ENCODE measurements at regions not wholly inside any gene's neighbourhood (a gene's known extent, or its start where the extent isn't known, plus 50 kb on each side); places are given as distances from the start of the nearest gene placed in this dataset.
"Not testable (repeated sequence)": the region's sequence is repeated elsewhere in the genome, so short reads cannot be mapped to it uniquely, and the experiment has no call there.

DNA sequence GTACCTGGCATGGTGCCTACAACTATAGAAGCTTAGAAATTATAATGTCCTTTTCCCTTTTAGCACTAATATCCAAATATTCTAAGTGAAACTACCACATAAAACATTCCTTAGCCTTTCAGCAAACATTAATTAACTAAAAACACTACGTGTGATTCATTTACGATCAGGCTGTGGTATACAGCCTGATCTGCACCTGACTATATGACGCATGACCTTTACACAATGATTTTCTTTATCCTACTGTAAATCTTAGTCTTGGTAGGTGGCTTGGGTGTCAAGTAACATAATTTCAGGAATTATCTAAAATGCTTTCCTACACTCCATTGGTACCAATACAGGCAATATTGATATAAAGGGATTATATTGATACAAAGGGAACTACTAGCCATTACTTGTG, 686.7 kb downstream of the DTWD2 start:
- no peak for DNase-seq (ENCODE audit: low read depth in 1 of 2, low spot score in 1 of 2)

DNA sequence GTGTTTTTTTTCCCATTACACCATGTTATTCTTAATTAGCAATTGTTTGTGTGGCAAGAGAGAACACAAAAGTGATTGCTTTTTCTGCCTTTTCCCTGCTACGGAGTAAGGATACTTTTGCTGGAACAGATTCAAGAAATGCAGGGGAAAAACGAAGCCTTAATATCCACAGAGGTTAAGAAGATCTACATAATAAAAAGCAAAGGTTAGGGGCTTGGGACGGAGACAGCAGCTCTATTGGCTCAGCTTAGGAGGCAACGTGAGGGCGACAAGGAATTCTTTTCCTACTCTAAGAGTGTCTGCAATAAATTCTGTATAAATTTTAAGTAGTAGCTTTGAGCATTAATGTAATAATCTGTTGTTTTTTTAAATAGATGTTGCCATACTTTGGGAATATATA, 693.3 kb downstream of the DTWD2 start:
- no peak for DNase-seq (ENCODE audit: low read depth in 1 of 2, low spot score in 1 of 2)

DNA sequence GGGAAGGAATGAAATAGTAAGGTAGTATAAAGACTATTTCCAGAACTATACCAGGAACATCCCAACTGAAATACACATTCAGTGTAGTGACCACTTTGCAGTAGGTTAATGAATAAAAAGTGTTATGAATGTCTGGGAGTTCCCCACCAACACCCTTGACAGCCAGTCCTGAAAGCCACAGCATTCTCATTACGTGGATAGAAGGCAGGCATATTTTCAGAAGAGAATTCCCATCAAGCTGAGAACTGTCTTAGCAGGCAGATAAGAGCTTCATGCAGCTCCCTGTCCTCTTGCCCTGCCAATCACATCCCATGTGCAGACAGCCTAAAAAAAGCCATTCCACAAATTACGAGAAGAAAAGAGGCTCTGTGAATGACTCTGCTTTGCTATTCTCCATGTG, 695.0 kb downstream of the DTWD2 start:
- DNase-seq (ENCODE audit: low read depth in 1 of 2, low spot score in 1 of 2) = no peak

DNA sequence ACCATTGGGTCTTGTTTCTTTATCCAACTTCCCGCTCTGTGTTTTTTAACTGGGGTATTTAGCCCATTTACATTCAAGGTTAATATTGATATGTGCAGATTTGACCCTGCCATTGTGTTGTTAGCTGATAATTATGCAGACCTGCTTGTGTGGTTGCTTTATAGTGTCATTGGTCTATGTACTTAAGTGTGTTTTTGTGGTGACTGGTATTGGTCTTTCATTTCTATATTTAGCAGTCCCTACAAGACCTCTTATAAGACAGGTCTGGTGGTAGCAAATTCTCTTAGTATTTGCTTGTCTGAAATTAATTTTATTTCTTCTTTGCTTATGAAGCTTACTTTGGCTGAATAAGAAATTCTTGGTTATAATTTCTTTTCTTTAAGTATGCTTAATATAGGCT, 698.1 kb downstream of the DTWD2 start:
- no peak for DNase-seq (ENCODE audit: low read depth in 1 of 2, low spot score in 1 of 2)

DNA sequence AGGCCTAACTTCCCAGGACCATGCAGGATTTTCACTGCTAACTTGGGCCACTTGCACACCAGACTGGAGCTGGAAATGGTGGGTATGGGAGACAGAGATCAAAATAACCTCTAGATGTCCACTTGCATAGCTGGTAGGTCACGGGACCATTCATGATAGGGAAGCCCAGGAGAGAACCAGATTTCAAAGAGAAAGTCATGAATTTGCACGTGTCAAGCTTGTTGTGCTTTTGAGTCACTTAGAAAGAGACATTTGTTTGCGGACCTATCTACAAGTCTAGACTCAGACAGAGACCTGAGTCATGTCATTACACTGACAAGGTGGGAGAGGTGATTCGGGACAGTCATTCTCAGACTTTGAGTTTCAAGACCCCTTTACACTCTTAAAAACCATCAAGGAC, 704.1 kb downstream of the DTWD2 start:
- DNase-seq (ENCODE audit: low read depth in 1 of 2, low spot score in 1 of 2) = not testable (repeated sequence)

DNA sequence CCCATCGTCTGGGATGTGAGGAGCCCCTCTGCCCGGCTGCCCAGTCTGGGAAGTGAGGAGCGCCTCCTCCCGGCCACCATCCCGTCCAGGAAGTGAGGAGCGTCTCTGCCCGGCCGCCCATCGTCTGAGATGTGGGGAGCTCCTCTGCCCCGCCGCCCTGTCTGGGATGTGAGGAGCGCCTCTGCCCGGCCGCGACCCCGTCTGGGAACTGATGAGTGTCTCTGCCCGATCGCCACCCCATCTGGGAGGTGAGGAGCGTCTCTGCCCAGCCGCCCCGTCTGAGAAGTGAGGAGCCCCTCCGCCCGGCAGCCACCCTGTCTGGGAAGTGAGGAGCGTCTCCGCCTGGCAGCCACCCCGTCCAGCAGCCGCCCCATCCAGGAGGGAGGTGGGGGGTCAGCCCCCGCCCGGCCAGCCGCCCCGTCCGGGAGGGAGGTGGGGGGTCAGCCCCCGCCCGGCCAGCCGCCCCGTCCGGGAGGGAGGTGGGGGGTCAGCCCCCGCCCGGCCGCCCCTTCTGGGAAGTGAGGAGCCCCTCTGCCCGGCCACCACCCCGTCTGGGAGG, 705.8 kb downstream of the DTWD2 start:
- not testable (repeated sequence) for DNase-seq (ENCODE audit: low read depth in 1 of 2, low spot score in 1 of 2)

DNA sequence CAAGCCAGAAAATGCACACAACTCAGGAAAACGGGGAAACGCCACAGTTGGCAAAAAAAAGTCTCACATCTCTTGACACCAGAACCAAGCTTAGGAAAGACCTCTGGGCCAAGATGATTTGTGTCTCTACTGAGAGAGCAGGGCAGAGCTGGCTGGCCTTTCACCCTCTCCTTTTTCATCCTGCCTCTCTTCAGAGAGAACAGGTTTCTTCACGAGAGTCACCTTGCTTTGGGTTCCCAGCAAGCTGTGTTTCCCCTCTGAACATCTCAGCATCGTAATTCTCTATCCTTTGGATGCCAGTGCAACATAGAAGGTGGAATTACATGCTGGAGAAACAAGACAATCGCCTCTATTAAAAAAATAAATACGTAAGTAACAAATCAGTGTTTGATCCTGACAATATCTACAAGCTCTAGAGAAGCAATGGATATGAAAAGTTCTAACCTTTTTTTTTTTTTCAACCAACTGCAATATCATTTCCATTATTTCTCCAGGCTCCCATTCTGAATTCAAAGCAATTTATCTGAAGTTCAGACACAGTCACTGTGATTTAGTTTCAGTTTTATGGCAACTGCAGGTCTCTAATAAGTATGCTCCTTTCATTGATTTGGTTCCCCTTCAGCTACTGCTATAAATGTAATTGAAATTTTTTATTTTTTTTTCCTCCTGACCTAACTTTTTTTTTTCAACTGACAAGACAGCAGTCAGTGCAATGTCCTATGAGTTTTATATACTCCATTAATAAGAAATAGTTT, 708.6 kb downstream of the DTWD2 start:
- DNase-seq (ENCODE audit: low read depth in 1 of 2, low spot score in 1 of 2) = no peak

DNA sequence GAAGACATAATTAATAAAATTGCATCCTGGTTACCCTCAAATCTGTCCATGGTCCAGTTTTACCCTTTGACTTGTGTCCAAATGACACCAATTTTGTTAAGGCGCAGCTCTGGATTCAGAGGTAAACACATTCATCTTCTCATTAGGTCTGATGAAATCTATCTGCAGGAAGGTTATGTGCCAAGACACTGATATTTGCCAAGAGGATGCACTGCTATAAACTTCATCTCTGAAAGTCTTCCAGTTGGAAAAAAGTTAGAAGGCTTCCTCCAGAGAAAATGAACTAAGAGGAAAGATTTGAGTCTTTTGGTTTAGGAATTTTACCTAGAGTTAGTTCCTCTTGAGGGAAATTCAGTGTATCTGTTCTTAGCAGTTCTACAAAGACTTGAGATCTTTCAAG, 717.8 kb downstream of the DTWD2 start:
- DNase-seq (ENCODE audit: low read depth in 1 of 2, low spot score in 1 of 2) = no peak

DNA sequence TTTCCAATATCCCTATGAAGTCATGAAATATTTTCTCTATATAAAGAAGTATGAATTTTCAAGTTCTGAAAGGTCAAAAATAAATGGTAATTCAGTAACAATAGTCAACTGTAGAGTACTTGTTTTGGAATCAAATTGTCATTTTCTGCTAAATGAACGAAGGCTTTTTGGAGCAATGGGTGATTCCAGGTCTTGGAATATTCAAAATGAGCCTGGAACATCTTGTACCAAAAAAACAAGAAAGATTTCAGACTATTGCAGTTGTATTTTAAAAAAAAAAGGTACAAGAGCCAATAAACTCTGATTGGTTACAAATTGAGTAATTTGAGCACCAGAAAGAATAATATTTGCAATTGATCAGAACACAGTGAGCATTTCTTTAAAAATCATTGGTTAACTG, 730.1 kb downstream of the DTWD2 start:
- DNase-seq (ENCODE audit: low read depth in 1 of 2, low spot score in 1 of 2) = no peak

DNA sequence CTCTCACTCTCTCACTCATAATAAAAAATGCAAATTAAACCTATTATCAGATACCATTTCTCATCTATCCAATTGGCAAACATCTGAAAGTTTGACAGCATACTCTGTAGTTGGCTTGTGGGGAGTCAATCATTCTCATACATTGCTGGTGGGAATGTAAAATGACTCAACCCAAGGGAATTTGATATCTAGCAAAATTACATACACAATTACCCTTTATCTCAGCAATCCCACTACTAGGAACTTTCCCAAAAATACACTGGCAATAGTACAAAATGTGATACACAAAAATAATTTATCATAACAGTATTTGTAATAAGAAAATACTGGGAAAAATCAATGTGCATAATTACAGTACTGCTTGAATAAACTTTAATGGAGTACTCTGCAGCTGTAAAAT, 731.3 kb downstream of the DTWD2 start:
- DNase-seq (ENCODE audit: low read depth in 1 of 2, low spot score in 1 of 2) = no peak

DNA sequence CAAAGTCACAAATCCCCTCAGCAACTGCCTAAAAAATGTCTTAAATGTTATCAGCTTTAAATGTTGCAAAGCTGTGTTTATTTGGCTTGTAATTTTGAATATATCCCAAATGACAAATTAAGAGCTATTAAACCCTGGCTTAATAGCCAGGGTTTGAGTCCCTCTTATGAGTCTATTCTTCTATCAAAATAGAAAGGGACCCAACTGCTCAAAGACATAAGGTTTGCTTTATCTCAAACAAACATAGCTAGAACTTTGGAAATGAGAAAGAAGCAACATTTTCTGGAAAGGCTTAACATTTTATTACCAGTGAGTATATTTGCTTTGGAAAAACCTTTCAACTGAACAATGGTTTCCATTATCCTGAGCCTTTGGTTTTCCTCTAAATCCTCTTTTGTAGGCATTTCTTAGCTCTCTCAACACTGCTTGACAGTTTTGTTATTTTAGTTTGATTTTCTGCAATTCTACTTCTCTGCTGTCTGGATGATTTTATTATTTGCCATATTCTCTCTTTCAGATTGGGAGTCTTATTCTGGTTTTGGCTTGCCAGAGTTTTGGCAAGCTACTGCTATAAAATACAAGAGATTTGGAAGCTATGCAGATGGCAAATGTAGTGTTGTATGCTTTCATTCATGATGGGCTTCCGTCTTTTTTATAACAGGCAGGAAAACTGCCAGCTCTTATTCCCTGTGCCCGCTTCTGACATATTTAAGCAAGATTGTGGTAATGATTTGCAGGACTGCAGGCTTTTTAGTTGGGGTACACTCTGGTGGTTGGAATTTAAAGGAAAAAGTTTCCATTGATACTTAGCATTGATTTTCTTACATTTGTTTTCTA, 734.9 kb downstream of the DTWD2 start:
- DNase-seq (ENCODE audit: low read depth in 1 of 2, low spot score in 1 of 2) = no peak

DNA sequence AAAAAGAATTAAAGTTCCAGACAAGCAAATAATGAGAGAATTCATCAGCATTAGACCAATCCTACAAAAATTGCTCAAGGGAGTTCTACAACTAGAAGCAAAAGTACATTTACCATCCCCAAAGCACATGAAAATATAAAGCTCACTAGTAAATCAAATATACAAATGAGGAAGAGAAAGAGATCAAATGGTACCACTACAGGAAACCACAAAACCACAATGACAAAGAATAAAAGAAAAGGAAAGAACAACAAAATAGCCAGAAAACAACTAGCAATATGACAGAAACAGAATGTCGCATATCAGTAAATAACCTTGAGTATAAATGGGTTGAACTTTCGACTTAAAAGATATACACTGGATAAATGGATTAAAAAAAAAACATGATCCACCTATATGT, 739.0 kb downstream of the DTWD2 start:
- DNase-seq (ENCODE audit: low read depth in 1 of 2, low spot score in 1 of 2) = no peak

DNA sequence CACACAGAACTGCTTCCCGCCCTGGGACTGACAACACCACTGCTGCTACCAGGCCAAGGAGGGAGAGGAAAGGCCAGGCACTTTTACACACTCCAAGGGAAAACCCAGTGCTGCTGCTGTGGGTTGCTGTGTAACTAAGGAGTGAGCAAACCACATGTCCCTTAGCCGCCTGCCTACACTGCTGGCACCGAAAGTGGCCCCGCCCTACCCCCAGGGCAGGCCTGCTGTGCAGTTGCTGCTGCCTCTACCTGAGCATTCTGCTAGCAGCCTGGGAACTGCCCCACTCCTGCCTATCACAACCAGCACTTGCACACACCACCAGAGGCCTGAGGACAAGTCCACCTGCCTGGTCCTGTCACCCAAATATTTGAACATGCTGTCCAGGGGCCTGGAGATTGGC, 740.9 kb downstream of the DTWD2 start:
- no peak for DNase-seq (ENCODE audit: low read depth in 1 of 2, low spot score in 1 of 2)

DNA sequence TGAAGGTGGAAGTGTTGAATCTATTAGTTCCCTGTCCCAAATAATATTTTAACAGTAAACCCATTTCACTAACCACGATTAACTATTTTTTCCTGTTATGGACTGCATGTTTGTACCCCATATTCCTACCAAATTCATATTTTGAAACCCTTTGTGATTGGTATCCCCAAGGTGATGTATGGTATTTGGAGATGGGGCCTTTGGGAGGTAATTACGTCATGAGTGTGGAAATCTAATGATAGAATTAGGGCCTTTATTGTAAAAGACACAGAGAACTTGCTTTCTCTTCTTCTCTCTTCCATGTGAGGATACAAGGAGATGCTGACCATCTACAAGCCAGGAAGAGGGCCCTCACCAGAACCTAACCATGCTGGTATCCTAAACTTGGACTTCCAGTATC, 744.7 kb downstream of the DTWD2 start:
- no peak for DNase-seq (ENCODE audit: low read depth in 1 of 2, low spot score in 1 of 2)

DNA sequence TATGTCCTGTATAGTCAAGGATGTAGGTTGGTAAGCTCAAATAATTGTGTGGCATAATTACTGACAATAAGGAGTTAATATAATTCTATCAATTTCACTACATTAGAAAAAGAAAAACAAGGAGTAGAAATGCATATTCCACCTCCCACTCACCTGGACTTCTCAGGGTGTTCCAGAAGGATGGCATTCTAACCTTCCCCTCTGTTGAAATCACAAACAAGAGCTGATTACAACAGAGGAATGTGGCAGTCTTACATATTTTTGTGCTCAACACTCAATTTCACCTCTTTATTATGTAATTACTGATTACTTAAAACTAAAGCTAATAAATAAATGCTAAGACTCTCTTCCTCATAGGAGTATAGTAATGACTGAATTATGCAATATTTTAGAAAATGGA, 745.3 kb downstream of the DTWD2 start:
- no peak for DNase-seq (ENCODE audit: low read depth in 1 of 2, low spot score in 1 of 2)

DNA sequence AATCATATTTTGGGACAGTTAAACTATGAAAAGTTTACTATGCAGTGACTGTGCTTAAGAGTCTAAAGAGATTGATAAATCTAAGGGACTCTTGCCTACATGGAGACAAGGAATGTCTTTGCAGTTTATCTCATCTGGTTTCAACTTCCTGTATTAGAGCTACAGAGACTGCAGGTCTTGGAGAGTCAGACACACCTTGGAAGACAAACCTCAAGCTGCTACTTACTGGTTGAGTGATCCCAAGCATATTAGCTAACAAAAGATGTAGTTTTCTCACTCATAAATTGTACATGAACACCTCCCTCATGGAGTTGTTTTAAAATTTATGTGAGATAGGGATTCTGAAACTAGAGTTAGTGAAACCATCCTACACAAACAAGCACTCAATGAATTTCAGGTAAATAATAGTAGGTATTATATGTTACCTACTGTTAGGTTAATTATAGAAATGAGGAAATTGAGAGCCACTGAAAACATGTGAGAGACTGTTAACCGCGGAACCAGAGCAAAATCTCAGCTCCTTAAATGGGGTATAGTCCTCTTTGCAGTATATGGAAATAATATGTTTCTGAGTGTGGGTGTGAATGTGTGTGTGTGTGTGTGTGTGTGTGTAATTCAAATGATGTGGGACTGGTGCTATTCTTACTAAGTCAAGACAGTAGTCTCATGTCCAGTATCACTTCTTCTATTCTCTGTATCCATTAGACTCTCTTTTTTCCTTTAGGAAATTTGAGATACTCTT, 752.1 kb downstream of the DTWD2 start:
- no peak for DNase-seq (ENCODE audit: low read depth in 1 of 2, low spot score in 1 of 2)

DNA sequence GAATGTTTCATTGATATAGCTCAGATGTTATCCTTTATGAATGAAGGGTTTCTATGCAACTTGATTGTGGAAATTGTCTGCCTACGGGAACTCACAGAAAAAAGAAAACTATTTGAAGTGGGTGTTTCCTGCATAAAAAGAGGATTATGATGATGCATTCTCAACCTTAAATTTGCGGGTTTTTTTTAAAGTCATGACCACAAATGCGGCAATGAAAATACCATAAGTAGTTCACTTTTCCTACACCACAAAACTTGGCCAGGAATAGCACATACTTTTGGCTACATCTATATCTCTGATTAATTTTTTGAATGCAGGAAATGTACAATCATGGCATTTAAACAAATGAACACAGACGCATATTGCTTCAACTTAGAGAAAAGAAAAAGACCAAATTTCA, 754.7 kb downstream of the DTWD2 start:
- DNase-seq (ENCODE audit: low read depth in 1 of 2, low spot score in 1 of 2) = no peak

DNA sequence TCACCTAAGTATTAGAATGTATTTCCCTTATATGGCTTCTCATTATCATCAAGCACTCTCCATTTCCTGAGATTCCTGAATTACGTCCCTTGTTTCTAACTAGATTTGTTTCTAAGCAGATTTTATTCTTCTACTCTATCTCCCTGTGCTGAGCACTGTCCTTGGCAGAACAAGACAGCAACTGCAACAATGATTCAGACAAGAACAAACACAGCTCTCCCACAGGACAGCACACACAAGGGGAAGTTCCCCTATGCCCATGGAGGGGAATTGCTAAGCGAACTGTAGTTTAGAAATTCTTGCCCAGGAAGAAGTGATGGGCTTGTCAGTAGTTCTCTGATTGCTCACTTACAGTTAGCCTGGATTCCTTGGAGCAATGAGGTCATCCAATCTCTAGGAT, 759.9 kb downstream of the DTWD2 start:
- DNase-seq (ENCODE audit: low read depth in 1 of 2, low spot score in 1 of 2) = no peak

DNA sequence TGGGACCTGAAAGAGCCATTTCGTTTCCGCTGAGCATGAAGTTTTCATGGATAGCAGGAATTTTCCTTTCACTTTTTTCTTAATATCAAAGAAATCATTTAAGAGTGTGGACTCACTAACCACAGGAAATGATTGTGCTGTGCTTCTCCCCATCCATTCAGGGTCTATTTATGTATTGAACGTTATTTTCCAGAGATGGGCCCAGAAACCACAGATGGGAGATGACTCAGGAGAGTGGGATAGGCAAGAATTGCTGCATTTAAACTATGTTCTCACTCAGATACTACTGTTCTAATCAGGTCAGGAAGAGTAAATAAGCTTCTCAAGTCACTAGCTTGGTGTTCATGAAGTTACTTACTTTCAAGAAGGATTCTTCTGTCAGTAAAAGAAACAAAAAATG, 763.8 kb downstream of the DTWD2 start:
- DNase-seq (ENCODE audit: low read depth in 1 of 2, low spot score in 1 of 2) = no peak

DNA sequence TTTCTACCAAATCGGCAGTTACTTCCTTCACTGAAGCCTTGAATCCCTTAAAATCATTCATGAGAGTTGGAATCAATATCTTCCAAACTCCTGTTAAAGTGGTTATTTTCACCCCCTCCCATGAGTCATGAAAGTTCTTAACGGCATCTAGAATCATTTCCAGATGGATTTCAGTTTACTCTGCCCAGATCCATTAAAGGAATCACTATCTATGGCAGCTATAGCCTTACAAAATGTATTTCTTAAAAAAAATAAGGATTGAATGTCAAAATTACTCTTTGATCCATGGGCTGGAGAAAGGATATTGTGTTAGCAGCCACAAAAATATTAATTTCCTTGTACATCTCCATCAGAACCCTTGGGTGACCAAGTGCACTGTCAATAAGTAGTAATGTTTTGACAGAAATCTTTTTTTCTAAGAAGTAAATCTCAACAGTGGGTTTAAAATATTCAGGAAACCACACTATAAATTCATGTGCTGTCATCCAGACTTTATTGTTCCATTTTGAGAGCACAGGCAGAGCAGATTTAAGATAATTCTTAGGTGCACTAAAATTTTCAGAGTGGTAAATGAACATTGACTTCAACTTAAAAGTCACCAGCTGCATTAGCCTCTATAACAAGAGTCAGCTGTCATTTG, 767.7 kb downstream of the DTWD2 start:
- no peak for DNase-seq (ENCODE audit: low read depth in 1 of 2, low spot score in 1 of 2)

DNA sequence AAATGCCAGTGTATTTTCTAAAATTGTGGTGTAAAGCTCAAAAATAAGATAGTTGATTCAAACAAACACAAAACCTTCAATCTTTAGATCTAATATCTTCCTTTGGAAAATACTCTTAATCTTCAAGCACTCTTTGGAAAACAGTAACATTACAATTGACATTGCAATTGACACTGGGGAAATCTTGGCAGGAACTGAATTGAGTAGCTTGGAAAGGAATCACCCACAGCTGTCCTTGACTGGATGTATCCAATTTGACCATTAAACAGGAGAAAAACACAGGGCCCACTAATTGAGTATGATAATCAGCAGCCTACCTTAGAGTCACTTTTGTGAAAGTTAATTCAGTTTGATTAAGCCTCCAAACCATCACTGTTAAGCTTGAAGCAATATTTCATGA, 776.7 kb downstream of the DTWD2 start:
- no peak for DNase-seq (ENCODE audit: low read depth in 1 of 2, low spot score in 1 of 2)
